CD1c-positive myeloid dendritic cell (primary cell): ENCODE measurements at regions not wholly inside any gene's neighbourhood (a gene's known extent, or its start where the extent isn't known, plus 50 kb on each side); places are given as distances from the start of the nearest gene placed in this dataset.

ENCODE experiments used
- DNase-seq: peaks from one replicate; pipeline ENCODE4 v3.0.0-alpha.2; 2016; ENCODE audit errors: extremely low spot score

DNA sequence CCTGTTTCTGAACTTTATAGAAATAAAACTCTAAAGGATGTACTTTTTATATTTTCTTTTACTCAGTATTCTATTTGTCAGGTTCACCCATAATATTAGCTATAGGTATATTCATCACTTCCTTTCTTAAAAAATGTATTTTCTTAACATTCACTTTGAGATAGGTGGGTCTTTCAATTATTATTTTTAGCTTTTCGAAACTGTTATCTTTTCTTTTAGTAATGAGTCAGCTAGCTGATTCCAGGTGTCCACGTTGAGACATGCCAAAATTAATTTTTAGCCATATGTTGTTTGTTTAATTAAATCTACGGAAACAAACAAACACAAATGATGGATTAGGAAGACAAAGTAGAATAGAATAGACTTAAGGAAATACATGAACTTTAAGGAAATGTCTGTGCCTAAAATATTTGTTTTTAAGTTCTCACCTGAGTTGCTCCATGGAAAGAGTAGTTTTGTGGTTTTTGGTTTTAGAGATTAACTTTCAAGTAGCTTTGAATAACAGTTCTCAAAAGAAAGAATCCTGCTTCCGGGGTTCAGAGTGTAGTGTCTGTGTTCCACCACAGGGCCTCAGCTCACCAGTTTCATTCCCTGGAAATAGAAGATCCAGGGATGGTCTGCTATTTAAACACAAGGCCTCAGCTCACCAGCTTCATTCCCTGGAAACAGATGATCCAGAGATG, 435.0 kb downstream of the HAO1 start:
- DNase-seq: no peak

DNA sequence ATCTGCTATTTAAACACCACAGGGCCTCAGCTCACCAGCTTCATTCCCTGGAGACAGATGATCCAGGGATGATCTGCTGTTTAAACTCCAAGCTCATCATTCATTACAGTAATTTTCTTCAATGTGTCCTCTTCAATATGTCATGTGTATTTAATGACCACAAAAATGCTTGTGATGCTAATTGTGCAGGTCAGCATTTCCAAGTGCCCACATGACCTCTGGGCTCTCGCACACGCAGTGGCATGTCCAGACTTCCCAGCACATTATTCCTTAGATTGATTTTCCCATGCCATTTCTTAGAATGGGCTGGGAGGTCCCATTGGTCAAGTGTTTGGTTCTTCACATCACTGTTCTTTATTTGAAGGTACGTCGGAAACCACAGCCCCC, 434.4 kb downstream of the HAO1 start:
- no peak for DNase-seq

DNA sequence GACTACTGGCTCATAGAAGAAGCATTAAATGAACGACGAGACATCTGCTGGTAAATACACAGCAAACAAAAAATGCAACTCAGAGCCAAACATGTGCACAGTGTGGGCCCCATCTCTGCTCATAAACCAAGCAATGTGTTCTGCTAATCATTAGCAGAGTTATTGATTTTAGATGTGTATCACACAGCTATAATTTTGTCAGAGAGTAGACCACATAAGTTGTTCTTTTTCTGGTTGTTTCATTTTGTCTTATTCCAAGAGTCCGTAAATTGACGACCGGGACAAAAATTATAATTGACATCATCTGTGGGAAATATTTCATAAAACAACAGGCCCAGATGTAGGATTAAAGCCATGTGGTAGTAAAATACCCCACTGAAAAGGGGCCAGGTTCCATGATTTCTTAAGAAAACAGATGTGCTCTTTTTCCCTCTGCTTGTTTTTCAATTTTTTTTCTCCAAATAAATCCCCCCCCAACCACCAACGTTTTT, 423.6 kb downstream of the HAO1 start:
- DNase-seq: no peak

DNA sequence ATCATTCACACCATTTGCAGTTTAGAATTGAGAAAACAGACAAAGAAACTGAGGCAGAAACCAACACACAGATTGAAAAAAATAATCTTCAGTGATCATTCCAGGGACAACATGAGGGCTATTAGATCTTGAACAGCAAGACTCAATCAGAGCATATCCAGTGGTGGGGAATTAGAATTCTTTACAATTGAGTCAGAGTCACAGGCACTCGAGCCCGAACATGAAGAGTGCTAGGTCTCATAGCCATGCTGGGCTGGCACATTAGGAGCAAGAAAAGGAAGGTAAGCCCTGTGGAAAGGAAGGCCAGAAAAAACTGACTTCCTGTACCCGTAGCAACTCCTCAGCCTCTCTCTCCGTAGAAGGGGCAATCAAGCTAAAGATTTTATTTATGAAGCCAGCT, 419.9 kb downstream of the HAO1 start:
- DNase-seq: no peak

DNA sequence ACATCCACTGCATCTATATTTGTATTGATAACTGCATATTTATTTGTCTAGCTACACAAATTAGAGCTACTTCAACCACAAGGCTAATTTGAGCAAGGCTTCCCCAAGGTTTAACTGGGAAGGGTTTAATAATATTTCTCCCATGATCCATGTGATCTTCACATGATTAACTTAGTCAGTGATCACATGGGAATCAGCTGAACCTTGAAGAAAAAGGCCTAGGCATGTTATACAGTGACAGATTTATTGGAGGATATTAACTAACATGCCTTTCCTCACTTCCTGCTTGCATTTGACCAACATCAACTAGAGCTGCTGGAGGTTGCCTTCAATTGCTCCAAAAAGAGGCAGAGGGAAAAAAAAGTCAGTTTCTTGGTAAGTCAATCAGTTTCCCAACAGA, 417.0 kb downstream of the HAO1 start:
- no peak for DNase-seq

DNA sequence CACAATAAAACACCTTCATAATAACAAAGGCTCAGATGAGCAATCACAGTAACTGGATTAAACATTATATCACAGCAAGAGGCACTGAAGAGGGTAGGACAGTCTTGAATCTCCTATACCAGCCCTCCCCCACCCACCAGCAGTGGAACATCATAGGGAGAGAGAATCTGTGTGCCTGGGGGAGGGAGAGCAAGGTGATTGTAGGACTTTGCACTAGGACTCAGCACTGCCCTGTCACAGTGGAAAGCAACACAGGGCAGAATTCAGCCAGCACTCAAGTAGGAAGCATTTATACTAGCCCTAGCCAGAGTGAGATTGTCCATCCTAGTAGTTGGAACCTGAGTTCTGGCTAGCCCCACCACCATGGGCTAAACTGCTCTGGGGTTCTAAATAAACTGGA, 400.2 kb downstream of the HAO1 start:
- no peak for DNase-seq

DNA sequence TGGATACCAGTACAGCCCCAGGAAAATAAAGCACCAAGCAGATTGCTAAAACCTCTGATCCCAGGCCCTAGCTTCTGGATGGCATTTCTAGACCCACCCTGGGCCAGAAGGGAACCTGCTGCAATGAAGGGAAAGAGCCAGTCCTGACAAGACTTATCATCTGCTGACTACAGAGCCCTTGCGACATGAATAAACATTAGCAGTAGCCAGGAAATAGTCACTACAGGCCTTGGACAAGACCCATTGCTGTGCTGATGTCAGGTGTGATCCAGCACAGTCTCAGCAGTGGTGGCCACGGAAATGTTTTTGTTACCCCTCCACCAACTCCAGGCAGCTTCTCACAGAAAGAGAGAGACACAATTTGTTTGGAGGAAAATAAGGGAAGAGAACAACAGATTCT, 399.3 kb downstream of the HAO1 start:
- DNase-seq: no peak

DNA sequence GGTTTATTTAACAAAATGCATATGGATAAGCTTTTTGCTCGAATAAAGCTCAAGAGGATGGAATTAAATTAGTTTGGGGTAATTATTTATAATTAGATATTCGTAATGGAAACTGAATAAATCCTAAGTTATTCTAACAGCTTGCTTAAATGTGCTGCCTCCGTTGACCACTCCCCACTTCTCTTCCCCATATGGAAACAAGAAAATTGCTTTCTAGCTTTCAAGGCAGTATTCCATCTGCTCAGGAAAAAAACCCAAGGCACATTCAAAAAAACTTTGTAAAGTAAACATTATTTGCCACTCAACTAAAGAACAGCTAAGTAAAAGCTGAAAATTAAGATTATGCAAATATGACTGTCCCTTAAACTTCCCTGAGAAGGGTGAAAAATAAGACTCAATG, 369.2 kb downstream of the HAO1 start:
- no peak for DNase-seq

DNA sequence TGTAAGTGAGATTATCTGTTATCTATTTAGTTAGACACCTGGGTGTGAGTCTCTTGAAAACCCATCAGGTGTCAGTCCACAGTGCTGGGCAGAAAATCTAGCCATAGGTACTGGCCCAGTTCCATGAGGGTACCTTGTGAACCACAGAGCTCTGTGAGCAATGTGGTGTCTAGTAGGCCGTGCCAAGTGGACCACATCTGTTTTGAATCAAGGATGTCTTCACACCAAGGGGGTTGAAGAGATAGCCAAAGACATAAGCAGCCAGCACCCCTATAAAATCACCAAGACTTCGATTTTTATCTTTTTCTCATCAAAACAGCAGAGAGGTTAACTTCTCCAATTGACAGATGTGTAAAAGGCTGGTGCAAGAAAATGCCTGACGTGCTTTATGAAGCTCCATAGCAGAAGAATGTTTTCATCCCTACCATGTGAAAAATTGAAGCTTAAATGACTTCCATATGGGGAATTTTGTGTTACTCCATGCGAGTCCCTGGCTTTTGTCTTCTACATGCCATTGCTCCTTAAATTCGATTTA, 368.7 kb downstream of the HAO1 start:
- DNase-seq: no peak

DNA sequence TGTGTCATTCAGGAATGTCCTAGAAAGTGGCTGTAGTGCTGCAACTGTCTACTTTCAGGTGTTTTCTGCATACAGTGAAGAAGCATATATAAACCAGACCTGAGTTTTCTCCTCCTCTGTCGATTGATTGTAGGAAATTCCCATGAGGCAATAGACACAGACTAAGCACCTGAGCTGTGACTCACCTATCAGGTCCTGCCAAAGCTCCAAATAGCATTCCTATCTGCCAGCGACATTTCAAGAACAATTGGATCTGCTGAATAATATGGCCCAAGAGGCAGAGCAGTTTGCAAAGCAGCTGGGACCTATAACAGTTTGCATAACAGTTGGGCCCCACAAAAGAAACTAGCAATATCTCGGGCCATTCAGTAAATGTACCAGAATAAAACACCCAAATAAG, 360.4 kb downstream of the HAO1 start:
- no peak for DNase-seq

DNA sequence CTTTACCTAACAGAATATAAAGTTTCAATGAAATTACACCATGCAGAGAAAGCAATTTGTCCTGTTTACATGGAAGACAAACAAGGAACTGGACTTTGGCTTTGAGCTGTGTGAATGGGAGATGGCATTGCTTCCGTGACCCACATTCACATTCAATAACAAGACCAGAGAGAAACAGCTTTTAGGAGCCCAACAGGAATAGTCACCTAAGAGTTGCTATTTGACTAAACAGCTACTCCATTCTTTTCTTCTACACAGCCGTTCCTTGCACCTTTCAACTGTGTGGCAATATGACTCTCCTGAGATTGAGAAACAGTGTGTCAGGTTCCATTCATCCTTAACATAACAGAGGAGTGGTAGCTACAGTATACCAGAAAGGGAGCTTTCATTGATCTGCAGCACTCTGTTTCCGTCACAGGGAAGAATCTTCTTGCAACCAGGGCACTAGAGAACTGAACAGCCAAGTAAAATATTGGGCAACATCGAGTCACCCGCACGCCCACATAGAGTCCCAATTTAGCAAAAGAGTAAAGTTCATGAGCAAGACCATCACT, 355.1 kb downstream of the HAO1 start:
- no peak for DNase-seq

DNA sequence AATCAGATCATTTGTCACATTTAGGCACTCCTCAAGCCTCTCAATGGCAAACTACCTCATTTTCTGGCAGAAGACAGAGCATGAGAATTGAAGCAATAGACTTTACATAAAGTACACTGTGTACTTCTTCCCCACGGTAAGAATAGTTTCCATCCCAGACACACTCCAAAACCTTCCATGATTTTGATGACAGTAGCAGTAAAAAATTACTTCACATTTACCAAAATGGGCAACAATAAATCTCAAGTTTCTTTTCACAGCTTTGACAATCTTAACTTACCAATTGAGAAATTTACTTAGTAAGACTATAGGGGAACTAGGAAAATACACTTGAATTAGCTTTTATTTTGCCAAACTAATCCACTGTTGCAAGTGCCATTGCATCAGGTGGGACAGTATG, 353.8 kb downstream of the HAO1 start:
- no peak for DNase-seq

DNA sequence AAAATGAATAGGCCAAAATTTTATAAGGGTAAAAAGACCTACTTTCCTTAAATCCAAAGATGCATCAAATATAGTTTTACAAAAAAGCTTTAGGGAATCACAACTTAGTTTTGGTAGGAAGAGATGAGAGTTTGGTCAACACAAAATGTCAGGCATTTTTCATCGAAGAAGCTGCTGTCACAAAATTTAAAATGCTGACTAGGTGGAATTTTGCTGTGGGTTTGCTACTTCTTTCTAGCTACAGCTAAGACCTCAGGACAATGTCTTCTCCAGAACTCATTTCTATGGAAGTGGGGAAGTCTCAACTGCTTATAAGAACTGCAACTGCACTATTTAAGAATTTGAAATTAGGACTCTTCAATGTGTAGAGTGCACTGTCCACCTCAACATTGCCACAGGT, 351.1 kb downstream of the HAO1 start:
- DNase-seq: no peak

DNA sequence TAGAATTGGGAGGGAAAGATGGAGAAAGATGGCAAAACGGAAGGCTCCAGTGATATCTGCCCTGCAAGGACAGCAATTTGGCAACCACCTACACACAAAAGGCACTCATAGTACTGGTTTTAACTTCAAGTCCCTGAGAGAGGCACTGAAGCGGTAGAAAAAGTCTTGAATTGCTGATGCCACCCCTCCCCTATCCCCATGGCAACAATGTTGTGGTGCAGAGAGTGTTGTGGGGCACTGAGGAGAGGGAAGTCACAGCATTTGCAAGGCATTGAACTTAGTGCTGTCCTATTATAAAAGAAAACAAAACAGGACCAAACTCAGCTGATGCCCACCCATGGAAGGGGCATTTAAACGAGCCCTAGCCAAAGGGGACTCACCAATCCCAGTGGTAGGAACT, 343.7 kb downstream of the HAO1 start:
- no peak for DNase-seq

DNA sequence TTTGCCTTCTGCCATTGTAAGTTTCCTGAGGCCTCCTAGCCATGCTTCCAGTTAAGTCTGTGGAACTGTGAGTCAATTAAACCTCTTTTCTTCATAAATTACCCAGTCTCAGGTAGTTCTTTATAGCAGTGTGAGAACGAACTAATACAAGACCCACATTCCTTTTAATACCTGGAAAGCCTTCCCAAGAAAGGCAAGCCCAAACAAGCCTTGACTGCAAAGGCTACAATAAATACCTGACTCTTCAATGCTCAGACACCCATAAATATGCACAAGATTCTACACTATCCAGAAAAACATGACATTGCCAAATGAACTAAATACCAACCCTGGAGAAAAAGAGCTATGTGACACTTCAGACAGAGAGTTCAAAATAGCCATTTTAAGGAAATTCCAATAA, 338.8 kb downstream of the HAO1 start:
- DNase-seq: no peak

DNA sequence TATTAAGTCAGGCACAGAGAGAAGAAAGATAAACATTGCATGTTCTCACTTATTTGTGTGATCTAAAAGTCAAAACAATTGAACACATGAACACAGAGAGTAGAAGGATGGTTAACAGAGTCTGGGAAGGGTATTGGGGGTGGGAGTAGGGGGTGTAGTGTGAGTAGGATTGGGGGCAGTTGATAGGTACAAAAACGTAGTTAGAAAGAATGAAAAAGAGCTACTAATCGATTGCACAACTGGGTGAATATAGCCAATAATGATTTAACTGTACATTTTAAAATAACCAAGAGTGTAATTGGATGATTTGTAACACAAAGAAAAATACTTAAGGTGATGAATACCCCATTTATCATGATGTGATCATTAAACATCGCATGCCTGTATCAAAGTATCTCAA, 333.3 kb downstream of the HAO1 start:
- DNase-seq: no peak

DNA sequence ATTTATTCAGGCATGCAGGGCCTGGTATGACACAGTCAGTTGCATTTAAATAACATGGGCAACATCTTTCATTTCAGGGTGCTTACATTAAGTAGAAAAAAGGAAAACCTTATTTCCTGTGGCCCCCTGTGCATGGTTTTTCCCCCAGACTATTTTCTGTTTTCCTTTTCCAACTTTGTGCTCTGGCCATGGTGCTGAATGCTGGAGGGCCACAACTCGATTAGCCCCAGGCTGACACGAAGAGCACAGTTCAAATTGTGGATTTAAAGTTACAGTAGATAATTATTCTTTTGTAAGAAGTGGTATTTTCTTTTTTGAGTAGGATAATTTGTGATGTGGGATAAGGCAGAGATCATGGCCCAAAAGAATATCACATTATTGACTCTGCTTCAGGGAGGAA, 332.0 kb downstream of the HAO1 start:
- no peak for DNase-seq

DNA sequence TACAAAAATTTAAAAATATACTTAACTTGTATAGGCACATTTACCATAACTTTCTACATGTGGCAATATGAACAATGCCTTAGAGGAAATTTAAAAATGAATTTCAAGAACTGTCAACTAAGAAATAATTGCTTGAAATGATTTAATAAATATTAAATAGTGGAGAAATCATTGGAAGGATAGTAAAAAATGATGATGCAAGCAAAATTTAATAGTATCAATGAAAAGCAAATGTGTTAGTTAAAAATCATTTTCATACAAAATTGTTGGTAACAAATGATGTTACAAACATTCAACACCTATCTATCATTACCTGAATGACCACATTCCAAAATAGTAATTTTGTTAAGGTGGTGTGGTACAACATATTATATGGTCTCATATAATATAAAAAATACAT, 331.0 kb downstream of the HAO1 start:
- no peak for DNase-seq

DNA sequence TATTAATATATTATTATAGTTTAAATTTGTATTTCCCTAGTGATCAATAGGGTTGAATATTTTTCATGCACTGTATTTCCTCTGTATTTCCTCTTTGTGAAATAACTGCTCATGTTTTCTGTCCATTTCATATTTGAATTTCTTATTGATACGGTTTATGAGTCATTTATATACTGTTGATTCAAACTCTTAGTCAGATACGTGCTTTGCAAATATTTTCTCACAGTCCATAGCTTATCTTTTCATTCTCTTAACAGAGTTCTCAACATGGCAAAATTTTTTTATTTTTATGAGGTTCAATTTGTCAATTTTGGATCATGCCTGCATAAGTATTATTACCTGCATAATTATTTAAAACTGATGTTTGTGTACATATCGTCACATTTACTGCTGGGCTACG, 329.6 kb downstream of the HAO1 start:
- DNase-seq: no peak

DNA sequence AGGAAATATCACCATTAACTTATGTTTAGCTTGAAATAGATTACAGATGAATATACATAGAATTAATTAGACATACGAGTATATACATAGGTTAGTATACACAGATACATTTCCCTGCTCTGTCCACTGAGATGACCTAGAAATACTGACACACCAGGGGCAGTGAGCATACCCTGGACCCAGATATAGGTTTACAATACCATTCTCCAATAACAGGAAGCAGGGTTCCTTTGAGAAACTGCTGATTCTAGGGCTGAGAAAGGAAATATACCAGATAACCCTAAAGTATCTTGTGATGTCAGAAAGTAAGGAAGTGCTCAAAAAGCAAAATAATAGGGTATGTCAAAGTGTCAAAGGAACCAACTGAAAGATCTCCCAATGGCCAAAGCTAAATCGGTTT, 322.5 kb downstream of the HAO1 start:
- no peak for DNase-seq

DNA sequence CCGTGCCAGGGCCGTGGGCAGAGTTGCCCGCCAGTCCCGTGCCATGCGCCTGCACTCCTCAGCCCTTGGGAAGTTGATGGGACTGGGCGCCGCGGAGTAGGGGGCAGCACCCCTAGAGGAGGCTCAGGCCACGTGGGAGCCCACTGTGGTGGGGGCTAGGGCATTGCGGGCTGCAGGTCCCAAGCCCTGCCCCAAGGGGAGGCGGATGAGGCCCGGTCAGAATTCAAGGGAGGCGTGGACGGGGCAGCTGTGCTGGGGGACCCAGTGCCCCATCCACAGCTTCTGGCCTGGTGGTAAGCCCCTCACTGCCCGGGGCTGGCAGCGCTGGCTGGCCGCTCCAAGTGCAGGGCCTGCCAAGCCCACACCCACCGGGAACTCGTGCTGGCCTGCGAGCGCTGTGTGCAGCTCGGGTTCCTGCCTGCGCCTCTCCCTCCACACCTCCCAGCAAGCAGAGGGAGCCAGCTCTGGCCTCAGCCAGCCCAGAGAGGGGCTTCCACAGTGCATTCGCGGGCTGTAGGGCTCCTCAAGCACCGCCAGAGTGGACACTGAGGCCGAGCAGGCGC, 317.8 kb downstream of the HAO1 start:
- DNase-seq: no peak

DNA sequence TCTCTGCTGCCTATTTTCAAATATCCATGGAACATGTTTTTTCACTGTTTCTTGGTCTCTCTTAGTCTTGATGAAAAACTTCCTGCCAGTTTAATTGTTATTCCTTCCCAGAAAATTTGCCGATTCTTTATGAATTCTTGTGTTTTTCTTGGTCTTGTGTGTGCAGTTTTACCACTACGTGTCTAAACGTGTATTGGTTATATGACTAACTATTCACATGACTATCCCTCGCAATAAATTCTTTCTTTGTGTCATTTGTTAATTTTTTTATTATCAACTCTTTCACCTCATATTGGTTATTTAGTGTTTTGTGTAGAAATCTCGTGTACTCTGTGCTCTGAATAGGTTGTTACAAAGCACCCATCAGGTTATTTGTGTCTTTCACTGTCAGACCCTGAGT, 315.4 kb downstream of the HAO1 start:
- DNase-seq: no peak
